Cardiac muscle cell (in vitro differentiated cells and primary cell): ENCODE measurements at regions not wholly inside any gene's neighbourhood (a gene's known extent, or its start where the extent isn't known, plus 50 kb on each side); places are given as distances from the start of the nearest gene placed in this dataset.

Source experiments
- DNase-seq, 2 donors: peaks; one replicate each; pipeline versions ENCODE4 v3.0.0 to v3.0.0-alpha.2; 2010 to 2017; ENCODE audit warnings: low read depth in 1 of 2, low spot score in 1 of 2
- H3K27ac ChIP-seq: fragments of 200-600 bp; sonication (generic); 2 replicates; pipeline ENCODE4 v1.5.1; 2016
- H3K27me3 ChIP-seq: fragments of 200-600 bp; sonication (generic); 2 replicates; pipeline ENCODE4 v1.6.0; 2016; ENCODE audit warnings: control low read depth
- H3K36me3 ChIP-seq: fragments of 200-600 bp; sonication (generic); 2 replicates; pipeline ENCODE4 v1.5.1; 2016; ENCODE audit warnings: control low read depth
- H3K4me1 ChIP-seq: fragments of 200-600 bp; sonication (generic); 2 replicates; pipeline ENCODE4 v1.8.1; 2017; ENCODE audit warnings: low read depth, mild to moderate bottlenecking, mixed run types
- H3K4me3 ChIP-seq: fragments of 200-600 bp; sonication (generic); 2 replicates; pipeline ENCODE4 v1.5.1; 2016; ENCODE audit warnings: mild to moderate bottlenecking
- H3K9me3 ChIP-seq: fragments of 200-600 bp; sonication (generic); 2 replicates; pipeline ENCODE4 v1.5.1; 2017; ENCODE audit warnings: low read depth, mild to moderate bottlenecking, control low read depth
- TF ChIP-seq, protein P1 (sequence below): IDR thresholded peaks from 2 replicates; pipeline ENCODE4 v1.5.1; 2012; ENCODE audit warnings: low read depth, mild to moderate bottlenecking, low read length

DNA sequence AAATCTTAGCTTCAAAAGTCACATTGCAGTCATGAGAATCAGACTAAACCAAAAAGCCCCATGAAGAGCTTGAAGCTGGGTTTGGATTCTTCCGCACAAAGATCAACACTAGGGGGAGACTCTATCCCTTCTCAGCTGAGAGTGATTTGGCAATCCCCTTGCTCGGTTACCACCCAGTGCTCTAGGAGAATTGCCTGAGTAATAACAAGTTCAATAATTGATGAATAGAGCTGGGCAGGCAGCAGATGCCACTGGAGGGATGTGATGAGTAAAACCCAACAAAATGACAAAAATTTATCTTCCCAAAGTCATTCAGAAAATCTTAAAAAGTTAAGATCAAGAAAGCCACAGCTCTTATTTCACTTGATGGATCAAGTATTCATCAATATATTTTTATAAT lies 185.6 kb upstream of the ARID2 start:
- peaks cover 3% of the 10 kb centered on the region for H3K4me1 ChIP-seq
- peak; percentile 79 to 90 for DNase-seq
- no peak overlapping the region for H3K27ac ChIP-seq
- H3K9me3 ChIP-seq: no peaks in the 10 kb centered on the region
- TF ChIP-seq, protein P1, sequence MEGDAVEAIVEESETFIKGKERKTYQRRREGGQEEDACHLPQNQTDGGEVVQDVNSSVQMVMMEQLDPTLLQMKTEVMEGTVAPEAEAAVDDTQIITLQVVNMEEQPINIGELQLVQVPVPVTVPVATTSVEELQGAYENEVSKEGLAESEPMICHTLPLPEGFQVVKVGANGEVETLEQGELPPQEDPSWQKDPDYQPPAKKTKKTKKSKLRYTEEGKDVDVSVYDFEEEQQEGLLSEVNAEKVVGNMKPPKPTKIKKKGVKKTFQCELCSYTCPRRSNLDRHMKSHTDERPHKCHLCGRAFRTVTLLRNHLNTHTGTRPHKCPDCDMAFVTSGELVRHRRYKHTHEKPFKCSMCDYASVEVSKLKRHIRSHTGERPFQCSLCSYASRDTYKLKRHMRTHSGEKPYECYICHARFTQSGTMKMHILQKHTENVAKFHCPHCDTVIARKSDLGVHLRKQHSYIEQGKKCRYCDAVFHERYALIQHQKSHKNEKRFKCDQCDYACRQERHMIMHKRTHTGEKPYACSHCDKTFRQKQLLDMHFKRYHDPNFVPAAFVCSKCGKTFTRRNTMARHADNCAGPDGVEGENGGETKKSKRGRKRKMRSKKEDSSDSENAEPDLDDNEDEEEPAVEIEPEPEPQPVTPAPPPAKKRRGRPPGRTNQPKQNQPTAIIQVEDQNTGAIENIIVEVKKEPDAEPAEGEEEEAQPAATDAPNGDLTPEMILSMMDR: peak; percentile 83
- H3K4me3 ChIP-seq: no peak overlapping the region
- no peaks in the 10 kb centered on the region for H3K27me3 ChIP-seq
- H3K36me3 ChIP-seq: no peaks in the 10 kb centered on the region

GRCh38 chr12:45546545-45546944 lies 183.0 kb upstream of the ARID2 start:
- H3K27me3 ChIP-seq: no peaks in the 10 kb centered on the region

GRCh38 chr12:45547132-45547531 lies 182.4 kb upstream of the ARID2 start:
- no peaks in the 10 kb centered on the region for H3K9me3 ChIP-seq
- H3K27ac ChIP-seq: no peak overlapping the region
- H3K36me3 ChIP-seq: no peaks in the 10 kb centered on the region
- TF ChIP-seq, protein P1: no peak
- H3K4me3 ChIP-seq: no peak overlapping the region
- peaks cover 3% of the 10 kb centered on the region for H3K4me1 ChIP-seq
- H3K27me3 ChIP-seq: no peaks in the 10 kb centered on the region
- DNase-seq: peak in 1 of 2 donors; percentile 19

More at GRCh38 chr12:45546545-45546944, 183.0 kb upstream of the ARID2 start:
- Histone ChIP-seq H3K27ac (no peak overlapping the region), H3K4me3 (no peak overlapping the region), H3K9me3 (no peaks in the 10 kb centered on the region), H3K36me3 (no peaks in the 10 kb centered on the region), H3K4me1 (peaks cover 3% of the 10 kb centered on the region)
- TF ChIP-seq, protein P1: no peak
- DNase-seq: no peak

DNA sequence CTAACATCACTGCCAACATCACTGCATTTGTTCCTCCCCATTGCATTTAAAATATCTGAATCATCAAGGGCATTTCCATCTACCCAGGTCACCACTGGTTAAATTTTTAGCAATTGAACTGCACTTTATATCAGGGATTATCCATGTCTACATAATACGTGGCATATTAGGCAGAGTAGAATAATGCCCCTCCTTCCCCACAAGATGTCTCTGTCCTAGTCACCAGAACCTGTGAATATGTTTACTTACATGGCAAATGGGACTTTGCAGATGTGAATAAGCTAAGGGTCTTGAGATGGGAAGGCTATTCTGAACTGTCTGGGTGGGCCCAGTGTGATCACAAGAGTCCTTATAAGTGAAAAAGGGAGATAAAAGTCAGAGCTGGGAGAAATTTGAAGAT lies 181.7 kb upstream of the ARID2 start:
- Histone ChIP-seq H3K4me1 (peaks cover 3% of the 10 kb centered on the region), H3K36me3 (no peaks in the 10 kb centered on the region), H3K4me3 (no peak overlapping the region), H3K27me3 (no peaks in the 10 kb centered on the region), H3K27ac (no peak overlapping the region), H3K9me3 (no peaks in the 10 kb centered on the region)
- peak in 1 of 2 donors; percentile 43 for DNase-seq
- TF ChIP-seq, protein P1: peak; percentile 32

- no peaks in the 10 kb centered on the region for H3K27me3 ChIP-seq
- peaks cover 3% of the 10 kb centered on the region for H3K4me1 ChIP-seq
- no peak overlapping the region for H3K4me3 ChIP-seq
- TF ChIP-seq, protein P1: no peak
- no peaks in the 10 kb centered on the region for H3K9me3 ChIP-seq
- no peak for DNase-seq
- H3K36me3 ChIP-seq: no peaks in the 10 kb centered on the region
- no peak overlapping the region for H3K27ac ChIP-seq
Observed at GRCh38 chr12:45548426-45548825, 181.1 kb upstream of the ARID2 start.

GRCh38 chr12:45549337-45549902 lies 180.1 kb upstream of the ARID2 start:
- no peaks in the 10 kb centered on the region for H3K36me3 ChIP-seq
- H3K9me3 ChIP-seq: no peaks in the 10 kb centered on the region
- H3K4me1 ChIP-seq: peaks cover 3% of the 10 kb centered on the region
- no peak for DNase-seq
- no peaks in the 10 kb centered on the region for H3K27me3 ChIP-seq
- H3K27ac ChIP-seq: no peak overlapping the region
- no peak overlapping the region for H3K4me3 ChIP-seq
- TF ChIP-seq, protein P1: no peak
